Peyer's patch (tissue), 4 donors: ENCODE measurements at regions not wholly inside any gene's neighbourhood (a gene's known extent, or its start where the extent isn't known, plus 50 kb on each side); places are given as distances from the start of the nearest gene placed in this dataset.

ENCODE experiments used
- DNase-seq, 3 donors: peaks; one replicate each; pipeline ENCODE4 v3.0.0-alpha.2; 2017 to 2019
- H3K27ac ChIP-seq, 4 donors: fragments of 200-600 bp; sonication (generic); one replicate each; pipeline ENCODE4 v1.5.1; 2016 to 2019
- H3K27me3 ChIP-seq, 2 donors: fragments of 200-600 bp; sonication (generic); one replicate each; pipeline ENCODE4 v1.5.1; 2019
- H3K36me3 ChIP-seq, 3 donors: fragments of 200-600 bp; sonication (generic); one replicate each; pipeline ENCODE4 v1.5.1; 2016 to 2019
- H3K4me1 ChIP-seq, 4 donors: fragments of 200-600 bp; sonication (generic); one replicate each; pipeline ENCODE4 v1.5.1; 2016 to 2019
- H3K4me3 ChIP-seq, 4 donors: fragments of 200-600 bp; sonication (generic); 1 replicate in 3 of 4; 2 replicates in 1 of 4; pipeline ENCODE4 v1.5.1; 2016 to 2019; ENCODE audit warnings: mild to moderate bottlenecking in 1 of 4
- H3K9me3 ChIP-seq, 4 donors: fragments of 200-600 bp; sonication (generic); one replicate each; pipeline ENCODE4 v1.5.1; 2016 to 2019; ENCODE audit warnings: mild to moderate bottlenecking in 1 of 4
- CTCF ChIP-seq, 6 experiments: fragments of 450-650 bp in 4 of 6; fragments of 200-600 bp in 2 of 6; sonication (generic) in 1 of 6; IDR thresholded peaks; one replicate each; pipeline ENCODE4 v1.5.1; 2017 to 2019; ENCODE audit warnings: antibody characterized with exemption in 6 of 6, mild to moderate bottlenecking in 3 of 6, moderate library complexity in 1 of 6
- POLR2A ChIP-seq, 2 donors: fragments of 450-650 bp; IDR thresholded peaks; one replicate each; pipeline ENCODE4 v1.5.1; 2017; ENCODE audit warnings: antibody characterized with exemption in 2 of 2, mild to moderate bottlenecking in 2 of 2, moderate library complexity in 2 of 2

- H3K27ac ChIP-seq = no peak overlapping the region
- no peaks in the 10 kb centered on the region for H3K4me1 ChIP-seq
- H3K4me3 ChIP-seq = no peak overlapping the region
- H3K36me3 ChIP-seq = no peaks in the 10 kb centered on the region
- no peaks in the 10 kb centered on the region for H3K27me3 ChIP-seq
- TF ChIP-seq CTCF (IDR thresholded peaks at IDR 0.05) (no peak), POLR2A (IDR thresholded peaks at IDR 0.05) (no peak)
- H3K9me3 ChIP-seq = no peaks in the 10 kb centered on the region
- no peak for DNase-seq
Observed at GRCh38 chr2:14905571-14905970, 273.1 kb downstream of the LRATD1 start.

- Histone ChIP-seq H3K27me3 (no peaks in the 10 kb centered on the region), H3K4me1 (no peaks in the 10 kb centered on the region), H3K9me3 (no peaks in the 10 kb centered on the region), H3K4me3 (no peak overlapping the region), H3K27ac (peak overlapping the region in 1 of 4 donors; percentile 25), H3K36me3 (no peaks in the 10 kb centered on the region)
- TF ChIP-seq POLR2A (IDR thresholded peaks at IDR 0.05) = no peak
- TF ChIP-seq CTCF (IDR thresholded peaks at IDR 0.05) = peak in 3 of 6 experiments; percentile 4 to 22 (median 19)
- DNase-seq = peak in 1 of 3 donors; percentile 47
Observed at GRCh38 chr2:14907014-14907612, 274.6 kb downstream of the LRATD1 start.

- Histone ChIP-seq H3K9me3 (no peaks in the 10 kb centered on the region), H3K27ac (no peak overlapping the region), H3K27me3 (no peaks in the 10 kb centered on the region), H3K4me3 (no peak overlapping the region), H3K36me3 (no peaks in the 10 kb centered on the region), H3K4me1 (no peaks in the 10 kb centered on the region)
- DNase-seq = no peak
- TF ChIP-seq CTCF (IDR thresholded peaks at IDR 0.05) (no peak), POLR2A (IDR thresholded peaks at IDR 0.05) (no peak)
Observed at GRCh38 chr2:14909795-14910194, 277.3 kb downstream of the LRATD1 start.

- Histone ChIP-seq H3K27ac (no peak overlapping the region), H3K4me1 (no peaks in the 10 kb centered on the region), H3K9me3 (no peaks in the 10 kb centered on the region), H3K4me3 (no peak overlapping the region), H3K27me3 (no peaks in the 10 kb centered on the region), H3K36me3 (no peaks in the 10 kb centered on the region)
- no peak for TF ChIP-seq POLR2A (IDR thresholded peaks at IDR 0.05)
- TF ChIP-seq CTCF (IDR thresholded peaks at IDR 0.05) = no peak
- no peak for DNase-seq
Observed at GRCh38 chr2:14910654-14911053, 278.1 kb downstream of the LRATD1 start.

- no peaks in the 10 kb centered on the region for H3K36me3 ChIP-seq
- no peak for DNase-seq
- H3K4me3 ChIP-seq = no peak overlapping the region
- H3K4me1 ChIP-seq = no peaks in the 10 kb centered on the region
- H3K27me3 ChIP-seq = no peaks in the 10 kb centered on the region
- TF ChIP-seq CTCF (IDR thresholded peaks at IDR 0.05) = no peak
- no peak for TF ChIP-seq POLR2A (IDR thresholded peaks at IDR 0.05)
- no peaks in the 10 kb centered on the region for H3K9me3 ChIP-seq
- H3K27ac ChIP-seq = no peak overlapping the region
Observed at GRCh38 chr2:14915983-14916382, 283.5 kb downstream of the LRATD1 start.
